ENCODE measurements at regions not wholly inside any gene's neighbourhood (a gene's known extent, or its start where the extent isn't known, plus 50 kb on each side); places are given as distances from the start of the nearest gene placed in this dataset.

- no peak for TF ChIP-seq GATA1 (IDR thresholded peaks at IDR 0.05; ENCODE audit: low read depth, low read length)
- TF ChIP-seq POLR2A (IDR thresholded peaks at IDR 0.05; ENCODE audit: low read length), result no peak
Observed at GRCh38 chr5:166211640-166212039, 2079.8 kb upstream of the WWC1 start.
